ENCODE measurements at regions not wholly inside any gene's neighbourhood (a gene's known extent, or its start where the extent isn't known, plus 50 kb on each side); places are given as distances from the start of the nearest gene placed in this dataset.
"Not testable (repeated sequence)": the region's sequence is repeated elsewhere in the genome, so short reads cannot be mapped to it uniquely, and the experiment has no call there.

GRCh38 chr10:130493021-130493420, 356.8 kb downstream of the GLRX3 start:
- DNase-seq, result no peak

- DNase-seq, result no peak
These were observed 357.4 kb downstream of the GLRX3 start for GRCh38 chr10:130493446-130494145.

- no peak for DNase-seq
These were observed 359.1 kb downstream of the GLRX3 start for GRCh38 chr10:130495116-130495862.

- DNase-seq, result no peak
These were observed 359.9 kb downstream of the GLRX3 start for GRCh38 chr10:130495891-130496636.

GRCh38 chr10:130497056-130498010, 361.1 kb downstream of the GLRX3 start:
- no peak for DNase-seq

GRCh38 chr10:130498042-130498441, 361.9 kb downstream of the GLRX3 start:
- no peak for DNase-seq

GRCh38 chr10:130498934-130499333, 362.7 kb downstream of the GLRX3 start:
- DNase-seq, result no peak

GRCh38 chr10:130499541-130499940, 363.4 kb downstream of the GLRX3 start:
- DNase-seq, result no peak

- no peak for DNase-seq
These were observed 364.2 kb downstream of the GLRX3 start for GRCh38 chr10:130500261-130501000.

GRCh38 chr10:130507461-130507860, 371.3 kb downstream of the GLRX3 start:
- no peak for DNase-seq

- DNase-seq, result no peak
These were observed 373.9 kb downstream of the GLRX3 start for GRCh38 chr10:130509881-130510689.

- no peak for DNase-seq
These were observed 374.6 kb downstream of the GLRX3 start for GRCh38 chr10:130510755-130511154.

GRCh38 chr10:130511766-130512165, 375.6 kb downstream of the GLRX3 start:
- no peak for DNase-seq

GRCh38 chr10:130512936-130513335, 376.7 kb downstream of the GLRX3 start:
- DNase-seq, result no peak

GRCh38 chr10:130513686-130514476, 377.7 kb downstream of the GLRX3 start:
- DNase-seq, result no peak

GRCh38 chr10:130515670-130516069, 379.5 kb downstream of the GLRX3 start:
- no peak for DNase-seq

- no peak for DNase-seq
These were observed 380.0 kb downstream of the GLRX3 start for GRCh38 chr10:130516141-130516735.

GRCh38 chr10:130518921-130519320, 382.7 kb downstream of the GLRX3 start:
- not testable (repeated sequence) for DNase-seq

GRCh38 chr10:130519791-130520190, 383.6 kb downstream of the GLRX3 start:
- DNase-seq, result no peak

GRCh38 chr10:130531312-130531711, 395.1 kb downstream of the GLRX3 start:
- no peak for DNase-seq
